Activated gamma-delta T cell (primary cell): ENCODE measurements at regions not wholly inside any gene's neighbourhood (a gene's known extent, or its start where the extent isn't known, plus 50 kb on each side); places are given as distances from the start of the nearest gene placed in this dataset.

Source experiments
- DNase-seq: peaks from one replicate; lab custom pipeline; 2025; lab: John Stamatoyannopoulos, UW

- DNase-seq: no peak
These were observed 115.2 kb upstream of the WWC1 start for GRCh38 chr5:168176251-168176650.

DNA sequence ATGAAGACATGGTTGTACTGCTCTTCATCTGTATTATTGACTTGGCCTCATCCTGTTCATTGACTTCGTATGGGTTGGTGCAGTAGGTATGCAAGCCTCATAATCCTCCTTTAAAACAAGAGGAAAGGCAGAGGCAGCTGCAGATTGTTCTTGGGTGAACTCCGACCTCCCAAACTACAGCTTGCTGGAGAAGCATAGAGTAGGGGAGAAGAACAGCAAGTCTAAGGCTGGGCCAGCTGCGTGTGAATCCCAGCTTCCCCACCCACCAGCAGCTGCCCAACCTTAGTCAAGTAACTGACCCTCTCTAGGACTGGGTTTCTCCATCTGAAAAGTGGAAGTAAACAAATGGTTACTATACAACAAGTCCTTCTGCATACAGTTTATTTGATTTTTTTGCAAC is 114.5 kb upstream of the WWC1 start:
- no peak for DNase-seq

DNA sequence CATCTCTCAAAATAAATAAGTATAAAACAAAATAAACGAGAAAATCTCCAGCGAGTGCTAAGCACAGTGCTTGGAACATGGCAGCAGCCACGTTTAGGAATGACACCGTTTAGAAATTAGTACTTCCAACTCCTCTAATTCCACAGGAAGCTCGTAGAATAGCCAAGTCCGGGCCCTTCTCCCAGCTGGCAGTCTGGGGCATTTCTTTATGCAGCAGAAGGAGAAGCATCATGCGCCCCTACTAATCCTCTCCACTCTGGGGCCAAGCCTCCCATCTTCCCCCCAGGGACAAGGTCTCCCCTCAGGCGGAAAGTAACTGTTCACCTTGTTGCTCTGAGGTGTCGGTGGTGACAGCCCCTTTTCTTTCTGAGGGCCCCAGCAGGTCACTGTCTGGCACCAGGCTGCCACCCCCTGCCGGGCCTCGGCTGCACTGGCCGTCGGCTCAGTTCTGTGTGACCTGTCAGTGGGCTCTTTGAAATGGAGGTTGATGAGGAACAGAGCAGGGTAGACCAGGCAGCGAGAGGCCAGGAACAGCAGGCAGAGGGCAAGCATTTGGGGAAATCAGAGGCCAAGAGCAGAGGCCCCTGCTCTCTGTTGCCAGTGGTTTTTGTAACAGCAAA is 113.5 kb upstream of the WWC1 start:
- no peak for DNase-seq

DNA sequence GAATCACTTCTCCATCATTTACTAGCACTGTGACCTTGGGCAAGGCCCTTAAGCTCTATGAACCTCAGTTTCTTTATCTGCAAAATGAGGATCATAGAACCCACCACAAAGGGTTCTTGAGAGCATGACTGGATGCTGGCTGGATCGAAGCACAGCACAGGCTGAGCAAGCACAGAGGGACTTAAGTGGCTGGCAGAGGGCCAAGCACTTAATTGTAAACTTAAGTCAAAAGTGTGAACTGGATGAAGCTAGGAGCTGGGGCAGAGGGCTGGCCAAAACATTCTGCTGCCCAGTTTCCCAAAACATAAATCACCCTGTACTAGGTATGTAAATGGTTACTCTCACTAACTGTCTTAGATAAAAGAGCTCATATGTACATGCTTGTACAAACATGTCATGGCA is 112.3 kb upstream of the WWC1 start:
- no peak for DNase-seq

- DNase-seq: no peak
These were observed 109.2 kb upstream of the WWC1 start for GRCh38 chr5:168182269-168182668.

- no peak for DNase-seq
These were observed 107.3 kb upstream of the WWC1 start for GRCh38 chr5:168184103-168184502.

- DNase-seq: no peak
These were observed 105.0 kb upstream of the WWC1 start for GRCh38 chr5:168186289-168187074.

- no peak for DNase-seq
These were observed 103.8 kb upstream of the WWC1 start for GRCh38 chr5:168187614-168188013.

- no peak for DNase-seq
These were observed 103.3 kb upstream of the WWC1 start for GRCh38 chr5:168188182-168188581.

DNA sequence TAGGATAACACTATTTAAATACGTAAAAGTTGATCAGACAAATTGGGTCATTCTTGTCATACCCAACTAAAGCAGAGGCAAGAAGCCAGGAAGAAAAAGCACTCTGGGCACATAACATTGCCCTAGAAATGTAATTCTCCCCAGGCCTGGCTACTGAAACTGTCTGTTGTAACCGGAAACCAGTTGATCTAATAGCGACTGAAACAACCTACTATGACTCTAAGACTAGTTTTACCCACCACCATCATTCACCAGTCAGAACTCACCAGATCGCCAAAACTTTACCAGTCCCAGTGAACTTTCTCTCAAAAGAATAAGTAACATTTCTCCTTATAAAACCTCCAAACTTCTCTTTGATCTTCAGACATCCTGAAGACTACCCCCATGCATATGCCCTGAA is 99.3 kb upstream of the WWC1 start:
- DNase-seq: no peak

DNA sequence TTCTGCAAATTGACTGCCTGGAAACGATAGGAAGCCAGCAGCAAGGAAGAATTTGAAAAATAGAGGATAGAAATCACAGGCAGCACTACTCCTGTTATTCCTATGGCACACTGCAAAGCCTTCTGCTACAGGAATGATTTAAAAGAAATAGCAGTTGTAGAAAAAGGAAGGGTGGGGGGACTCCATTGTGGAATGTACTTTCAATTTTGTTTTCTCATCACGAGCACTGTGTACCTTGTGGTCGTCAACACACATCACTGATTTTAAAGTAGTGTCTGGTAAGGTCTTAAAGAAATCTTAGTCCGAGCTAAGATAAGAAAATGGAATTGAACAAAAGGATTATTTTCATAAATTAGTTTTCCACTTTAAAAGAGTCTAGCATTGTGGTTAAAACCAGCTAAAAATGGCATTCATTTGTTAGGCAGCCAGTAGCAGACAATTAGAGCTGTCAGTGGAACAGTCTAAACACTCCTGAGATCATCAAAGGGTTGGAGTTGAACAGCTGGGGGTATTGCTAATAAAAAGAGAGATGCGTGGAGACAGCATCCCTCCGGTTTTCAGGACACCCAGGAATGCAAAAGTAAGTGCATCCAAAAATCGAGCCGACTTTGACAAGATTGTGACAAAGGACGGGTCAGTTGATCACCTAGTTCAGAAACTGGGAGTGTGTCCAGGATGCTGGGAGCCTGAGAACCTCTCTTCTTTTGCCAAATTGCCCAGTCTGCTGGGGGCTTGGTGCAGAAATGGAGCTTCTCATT is 97.8 kb upstream of the WWC1 start:
- DNase-seq: no peak

DNA sequence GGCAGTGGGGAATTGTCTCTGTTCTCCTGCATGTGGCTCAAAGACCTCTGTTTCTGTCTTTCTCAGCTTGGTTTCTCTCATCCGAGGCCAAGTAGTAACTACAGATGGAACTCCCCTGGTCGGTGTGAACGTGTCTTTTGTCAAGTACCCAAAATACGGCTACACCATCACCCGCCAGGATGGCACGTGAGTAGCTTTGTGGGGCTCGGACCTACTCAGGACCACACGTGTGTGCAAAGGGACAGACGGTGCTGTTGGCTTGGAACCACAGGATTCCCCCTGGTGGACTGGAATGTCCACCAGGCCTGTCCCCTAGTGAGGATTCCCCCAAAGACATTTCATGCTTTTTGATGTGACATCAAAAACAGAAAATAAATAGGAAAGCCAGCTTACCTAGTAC is 96.3 kb upstream of the WWC1 start:
- DNase-seq: no peak

GRCh38 chr5:168198359-168198758 is 93.1 kb upstream of the WWC1 start:
- DNase-seq: no peak

GRCh38 chr5:168202996-168203395 is 88.4 kb upstream of the WWC1 start:
- no peak for DNase-seq

GRCh38 chr5:168204165-168204564 is 87.3 kb upstream of the WWC1 start:
- no peak for DNase-seq

GRCh38 chr5:168207450-168208029 is 83.9 kb upstream of the WWC1 start:
- no peak for DNase-seq

GRCh38 chr5:168209244-168209995 is 82.0 kb upstream of the WWC1 start:
- no peak for DNase-seq

- no peak for DNase-seq
These were observed 81.4 kb upstream of the WWC1 start for GRCh38 chr5:168209997-168210396.

DNA sequence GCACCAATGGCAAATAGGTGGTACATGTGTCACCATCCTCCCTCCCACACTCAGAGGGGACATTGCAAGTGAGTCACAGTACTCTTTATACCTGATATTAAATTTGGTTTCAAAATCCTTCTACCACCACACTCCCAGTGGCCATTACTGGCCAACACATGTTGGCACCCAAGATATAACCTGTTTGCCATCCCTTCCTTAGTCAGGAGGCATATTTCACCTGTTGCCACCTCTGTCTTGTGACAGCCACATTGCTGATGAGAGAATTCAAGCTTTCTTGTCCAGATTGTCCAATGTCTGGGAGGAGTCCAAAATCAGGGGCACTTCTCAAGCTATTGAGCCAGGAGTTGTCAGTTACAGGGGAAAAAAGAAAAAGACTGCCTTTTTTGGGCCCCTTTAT is 80.2 kb upstream of the WWC1 start:
- no peak for DNase-seq

DNA sequence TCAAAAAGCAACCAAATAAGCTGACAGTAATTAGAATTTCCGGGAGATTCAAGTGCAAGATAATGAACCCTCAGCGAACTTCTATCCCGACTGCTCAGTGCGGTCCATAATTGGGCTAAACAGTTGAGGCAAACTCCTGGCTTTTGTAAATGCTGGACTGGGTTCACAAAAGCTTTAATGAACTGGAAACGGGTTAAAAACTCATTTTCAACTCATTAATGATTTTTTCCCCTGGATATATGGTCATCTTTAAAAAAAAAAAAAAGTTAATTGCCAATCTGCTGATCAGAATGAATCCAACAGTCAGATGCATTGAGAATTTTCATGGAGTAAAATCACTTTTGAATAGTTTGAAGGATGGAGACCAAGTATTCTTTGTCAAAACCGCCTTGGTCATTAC is 79.5 kb upstream of the WWC1 start:
- DNase-seq: no peak

DNA sequence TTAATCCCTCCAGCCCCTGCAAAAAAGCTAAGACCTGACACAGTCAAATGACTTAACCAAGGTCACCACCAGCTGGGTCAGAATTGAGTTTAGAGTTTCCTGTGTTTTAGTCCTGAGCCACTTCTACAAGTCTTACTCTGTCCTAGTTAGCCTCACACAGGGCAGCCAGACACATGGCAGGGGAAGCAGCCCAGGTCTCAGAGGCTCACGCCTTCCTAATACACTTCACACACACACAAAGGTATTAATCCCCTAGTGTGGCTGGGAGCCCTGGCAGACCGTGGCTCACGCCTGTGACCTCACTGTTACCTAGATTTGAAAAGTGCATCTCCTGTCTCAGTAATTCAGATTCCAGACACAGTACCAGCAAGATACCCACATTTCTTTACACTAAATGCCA is 77.4 kb upstream of the WWC1 start:
- no peak for DNase-seq

DNA sequence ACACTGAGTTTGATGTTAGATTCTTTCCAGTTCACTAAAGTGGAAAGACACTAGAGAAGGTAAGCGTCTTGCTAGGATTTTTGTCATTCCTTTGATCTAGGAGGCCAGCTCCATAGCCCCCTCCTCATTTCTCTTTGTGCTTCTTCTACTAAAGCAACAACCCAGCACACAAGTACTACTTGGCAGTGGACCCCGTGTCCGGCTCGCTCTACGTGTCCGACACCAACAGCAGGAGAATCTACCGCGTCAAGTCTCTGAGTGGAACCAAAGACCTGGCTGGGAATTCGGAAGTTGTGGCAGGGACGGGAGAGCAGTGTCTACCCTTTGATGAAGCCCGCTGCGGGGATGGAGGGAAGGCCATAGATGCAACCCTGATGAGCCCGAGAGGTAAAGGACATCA is 76.6 kb upstream of the WWC1 start:
- no peak for DNase-seq
